ENCODE measurements at regions not wholly inside any gene's neighbourhood (a gene's known extent, or its start where the extent isn't known, plus 50 kb on each side); places are given as distances from the start of the nearest gene placed in this dataset.

DNA sequence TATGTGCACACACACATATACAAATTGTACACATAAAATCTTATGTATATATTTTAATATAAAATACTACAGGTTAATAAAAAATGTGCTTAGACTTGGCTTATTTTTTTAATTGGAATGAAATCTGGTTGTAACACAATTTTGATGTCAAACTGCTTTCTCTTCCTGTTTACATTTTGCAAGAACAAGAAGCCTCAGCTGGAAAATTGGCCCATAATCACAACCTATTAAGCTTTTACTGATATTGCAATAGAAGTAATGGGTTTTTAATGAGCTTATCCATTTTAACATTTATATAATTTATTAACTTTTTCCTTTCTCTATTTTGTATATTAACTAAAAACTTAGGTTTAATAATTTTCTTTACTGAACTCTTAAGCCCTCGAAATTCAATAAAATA is 165.9 kb downstream of the PCDH10 start:
- TF ChIP-seq POLR2AphosphoS5 (IDR thresholded peaks at IDR 0.05; ENCODE audit: low read depth) (no peak), SPI1 (IDR thresholded peaks at IDR 0.05; ENCODE audit: borderline replicate concordance, low read depth) (no peak)
- TF ChIP-seq, protein P1, sequence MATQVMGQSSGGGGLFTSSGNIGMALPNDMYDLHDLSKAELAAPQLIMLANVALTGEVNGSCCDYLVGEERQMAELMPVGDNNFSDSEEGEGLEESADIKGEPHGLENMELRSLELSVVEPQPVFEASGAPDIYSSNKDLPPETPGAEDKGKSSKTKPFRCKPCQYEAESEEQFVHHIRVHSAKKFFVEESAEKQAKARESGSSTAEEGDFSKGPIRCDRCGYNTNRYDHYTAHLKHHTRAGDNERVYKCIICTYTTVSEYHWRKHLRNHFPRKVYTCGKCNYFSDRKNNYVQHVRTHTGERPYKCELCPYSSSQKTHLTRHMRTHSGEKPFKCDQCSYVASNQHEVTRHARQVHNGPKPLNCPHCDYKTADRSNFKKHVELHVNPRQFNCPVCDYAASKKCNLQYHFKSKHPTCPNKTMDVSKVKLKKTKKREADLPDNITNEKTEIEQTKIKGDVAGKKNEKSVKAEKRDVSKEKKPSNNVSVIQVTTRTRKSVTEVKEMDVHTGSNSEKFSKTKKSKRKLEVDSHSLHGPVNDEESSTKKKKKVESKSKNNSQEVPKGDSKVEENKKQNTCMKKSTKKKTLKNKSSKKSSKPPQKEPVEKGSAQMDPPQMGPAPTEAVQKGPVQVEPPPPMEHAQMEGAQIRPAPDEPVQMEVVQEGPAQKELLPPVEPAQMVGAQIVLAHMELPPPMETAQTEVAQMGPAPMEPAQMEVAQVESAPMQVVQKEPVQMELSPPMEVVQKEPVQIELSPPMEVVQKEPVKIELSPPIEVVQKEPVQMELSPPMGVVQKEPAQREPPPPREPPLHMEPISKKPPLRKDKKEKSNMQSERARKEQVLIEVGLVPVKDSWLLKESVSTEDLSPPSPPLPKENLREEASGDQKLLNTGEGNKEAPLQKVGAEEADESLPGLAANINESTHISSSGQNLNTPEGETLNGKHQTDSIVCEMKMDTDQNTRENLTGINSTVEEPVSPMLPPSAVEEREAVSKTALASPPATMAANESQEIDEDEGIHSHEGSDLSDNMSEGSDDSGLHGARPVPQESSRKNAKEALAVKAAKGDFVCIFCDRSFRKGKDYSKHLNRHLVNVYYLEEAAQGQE (IDR thresholded peaks at IDR 0.05; ENCODE audit: insufficient replicate concordance, low read depth), result no peak
